Adrenal gland (tissue), 9 donors: ENCODE measurements at regions not wholly inside any gene's neighbourhood (a gene's known extent, or its start where the extent isn't known, plus 50 kb on each side); places are given as distances from the start of the nearest gene placed in this dataset.

Experiments used
- DNase-seq, 7 donors: peaks; one replicate each; pipeline ENCODE4 v3.0.0-alpha.2; 2019 to 2020
- H3K27ac ChIP-seq, 5 donors: fragments of 200-600 bp; sonication (generic) in 4 of 5; 1 replicate in 3 of 5; 2 replicates in 2 of 5; pipeline versions ENCODE4 v1.5.1 to v1.8.0; 2016 to 2020; ENCODE audit warnings: mild to moderate bottlenecking in 1 of 5
- H3K27me3 ChIP-seq: fragments of 200-600 bp; 2 replicates; pipeline ENCODE4 v1.8.0; 2021
- H3K36me3 ChIP-seq, 2 donors: fragments of 200-600 bp; replicated peaks in 1 of 2; 1 replicate in 1 of 2; 2 replicates in 1 of 2; pipeline versions ENCODE4 v1.5.1 to v1.8.0; 2018 to 2022
- H3K4me1 ChIP-seq, 2 donors: fragments of 200-600 bp; replicated peaks in 1 of 2; 1 replicate in 1 of 2; 2 replicates in 1 of 2; pipeline versions ENCODE4 v1.5.1 to v1.8.0; 2018 to 2021
- H3K4me3 ChIP-seq, 4 donors: fragments of 200-600 bp; sonication (generic) in 3 of 4; one replicate each; pipeline ENCODE4 v1.5.1; 2016 to 2018
- H3K9me3 ChIP-seq, 3 donors: fragments of 200-600 bp; sonication (generic) in 1 of 3; replicated peaks in 1 of 3; 1 replicate in 2 of 3; 2 replicates in 1 of 3; pipeline versions ENCODE4 v1.5.1 to v1.8.0; 2016 to 2021
- CTCF ChIP-seq, 6 experiments: fragments of 450-650 bp in 4 of 6; fragments of 200-600 bp in 2 of 6; sonication (generic) in 1 of 6; IDR thresholded peaks; 1 replicate in 5 of 6; 2 replicates in 1 of 6; pipeline versions ENCODE4 v1.5.1 to v1.8.0; 2016 to 2021; ENCODE audit warnings: antibody characterized with exemption in 6 of 6, mild to moderate bottlenecking in 2 of 6, moderate library complexity in 1 of 6
- POLR2A ChIP-seq, 2 donors: fragments of 450-650 bp; IDR thresholded peaks; one replicate each; pipeline ENCODE4 v1.6.1; 2017; ENCODE audit warnings: antibody characterized with exemption in 2 of 2, mild to moderate bottlenecking in 2 of 2, moderate library complexity in 1 of 2
- WGBS, 4 donors: extraction: QIAGEN DNeasy Blood & Tissue Kit in 2 of 4; methylation state at CpG; one replicate each; pipeline versions ENCODE4 v1.1.5 to v1.1.7; 2013 to 2017; 5-methylcytosine and 5-hydroxymethylcytosine counted together
- intact Hi-C, 2 donors: fragments of 100-400 bp; cut with DNase I; formaldehyde crosslinking; loops; one replicate each; pipeline versions ENCODE4 v1.14.1 to v1.15.0; 2022 to 2023
- donor health status: healthy with polysubstance abuse.
- donor health status: Bipolar disorder and iron deficiency.
- donor health status: DM: yes; HTN: yes; CAD: no.
- donor health status: DM: no; HTN: no; CAD: no.
- donor health status: DM: no; HTN: no; CAD: no.

GRCh38 chr1:209439828-209440227, 143.7 kb upstream of the CAMK1G start:
- no peaks in the 10 kb centered on the region for H3K36me3 ChIP-seq
- no peak overlapping the region for H3K27ac ChIP-seq
- intact Hi-C loops, result no loop called here
- no peaks in the 10 kb centered on the region for H3K9me3 ChIP-seq
- 83 to 89% (median 84%) methylated on average over 3 of the region's 3 CpGs for WGBS, 4 donors
- H3K27me3 ChIP-seq, result no peaks in the 10 kb centered on the region
- no peaks in the 10 kb centered on the region for H3K4me1 ChIP-seq
- no peak for TF ChIP-seq CTCF (IDR thresholded peaks at IDR 0.05)
- TF ChIP-seq POLR2A (IDR thresholded peaks at IDR 0.05), result no peak
- no peak overlapping the region for H3K4me3 ChIP-seq
- DNase-seq, result no peak

GRCh38 chr1:209443361-209443931, 140.1 kb upstream of the CAMK1G start:
- no peaks in the 10 kb centered on the region for H3K4me1 ChIP-seq
- intact Hi-C loops, result no loop called here
- H3K9me3 ChIP-seq, result no peaks in the 10 kb centered on the region
- 78 to 89% (median 79%) methylated on average over 5 of the region's 5 CpGs for WGBS, 4 donors
- no peak overlapping the region for H3K4me3 ChIP-seq
- TF ChIP-seq POLR2A (IDR thresholded peaks at IDR 0.05) (no peak), CTCF (IDR thresholded peaks at IDR 0.05) (no peak)
- H3K27ac ChIP-seq, result no peak overlapping the region
- no peaks in the 10 kb centered on the region for H3K36me3 ChIP-seq
- no peak for DNase-seq
- no peaks in the 10 kb centered on the region for H3K27me3 ChIP-seq

- intact Hi-C loops, result no loop called here
- Histone ChIP-seq H3K27ac (no peak overlapping the region), H3K4me3 (no peak overlapping the region), H3K36me3 (no peaks in the 10 kb centered on the region), H3K9me3 (no peaks in the 10 kb centered on the region), H3K27me3 (no peaks in the 10 kb centered on the region), H3K4me1 (no peaks in the 10 kb centered on the region)
- 60 to 70% (median 69%) methylated on average over 3 of the region's 3 CpGs for WGBS, 4 donors
- TF ChIP-seq CTCF (IDR thresholded peaks at IDR 0.05) (no peak), POLR2A (IDR thresholded peaks at IDR 0.05) (no peak)
- DNase-seq, result no peak
Measured at GRCh38 chr1:209443975-209444651, 139.4 kb upstream of the CAMK1G start.

- no peak for DNase-seq
- intact Hi-C loops, result no loop called here
- no peaks in the 10 kb centered on the region for H3K9me3 ChIP-seq
- no peaks in the 10 kb centered on the region for H3K36me3 ChIP-seq
- no peak for TF ChIP-seq CTCF (IDR thresholded peaks at IDR 0.05)
- TF ChIP-seq POLR2A (IDR thresholded peaks at IDR 0.05), result no peak
- H3K27me3 ChIP-seq, result no peaks in the 10 kb centered on the region
- no peaks in the 10 kb centered on the region for H3K4me1 ChIP-seq
- H3K4me3 ChIP-seq, result no peak overlapping the region
- H3K27ac ChIP-seq, result no peak overlapping the region
- WGBS, 4 donors, result 74 to 82% (median 75%) methylated on average over 3 of the region's 3 CpGs
Measured at GRCh38 chr1:209444961-209445360, 138.6 kb upstream of the CAMK1G start.
